ENCODE measurements at regions not wholly inside any gene's neighbourhood (a gene's known extent, or its start where the extent isn't known, plus 50 kb on each side); places are given as distances from the start of the nearest gene placed in this dataset.

DNA sequence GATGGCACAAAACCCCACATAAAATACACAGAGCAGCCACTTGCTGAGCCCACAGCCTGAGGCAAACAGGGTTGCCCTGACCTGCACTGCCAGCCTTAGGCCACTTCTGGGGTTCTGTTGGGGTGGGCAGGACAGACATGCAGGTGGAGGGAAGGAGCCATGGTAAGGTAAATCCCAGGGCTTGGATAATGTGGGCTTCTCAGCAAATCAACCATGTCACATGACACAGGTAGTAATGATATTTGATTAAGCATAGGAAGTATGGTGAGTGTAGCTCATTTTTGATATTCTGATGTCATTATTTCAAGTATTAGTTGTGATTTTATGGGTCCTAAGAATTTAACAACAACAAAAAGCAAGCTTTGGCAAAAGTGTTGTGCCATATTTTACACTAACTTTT lies 124.6 kb downstream of the FOXA2 start (continued):
- TF ChIP-seq JUN (IDR thresholded peaks at IDR 0.05; ENCODE audit: low read depth, low read length), result no peak

Data from H1 (cell line).